HG02884 (cell line): ENCODE measurements at regions not wholly inside any gene's neighbourhood (a gene's known extent, or its start where the extent isn't known, plus 50 kb on each side); places are given as distances from the start of the nearest gene placed in this dataset.
"Not testable (repeated sequence)": the region's sequence is repeated elsewhere in the genome, so short reads cannot be mapped to it uniquely, and the experiment has no call there.

Experiments
- ATAC-seq: cut with Tn5 transposase; IDR thresholded peaks from one replicate; pipeline ENCODE4 v1.9.1; 2021; ENCODE audit warnings: mild to moderate bottlenecking, moderate library complexity; ENCODE audit not compliant: unreplicated experiment

GRCh38 chr11:25488176-25488575 is 843.8 kb upstream of the ANO3 start:
- not testable (repeated sequence) for ATAC-seq

GRCh38 chr11:25501426-25501825 is 830.5 kb upstream of the ANO3 start:
- not testable (repeated sequence) for ATAC-seq

- ATAC-seq, result no peak
These were observed 816.4 kb upstream of the ANO3 start for GRCh38 chr11:25515576-25515975.

- no peak for ATAC-seq
These were observed 811.5 kb upstream of the ANO3 start for GRCh38 chr11:25520459-25520858.

GRCh38 chr11:25527841-25528240 is 804.1 kb upstream of the ANO3 start:
- no peak for ATAC-seq

GRCh38 chr11:25529572-25529971 is 802.4 kb upstream of the ANO3 start:
- ATAC-seq, result no peak

- no peak for ATAC-seq
These were observed 796.3 kb upstream of the ANO3 start for GRCh38 chr11:25535467-25536272.

GRCh38 chr11:25536289-25536688 is 795.6 kb upstream of the ANO3 start:
- no peak for ATAC-seq

- no peak for ATAC-seq
These were observed 794.5 kb upstream of the ANO3 start for GRCh38 chr11:25537393-25537792.

GRCh38 chr11:25547292-25547691 is 784.6 kb upstream of the ANO3 start:
- ATAC-seq, result no peak

GRCh38 chr11:25562417-25562816 is 769.5 kb upstream of the ANO3 start:
- ATAC-seq, result no peak

GRCh38 chr11:25565846-25566245 is 766.1 kb upstream of the ANO3 start:
- no peak for ATAC-seq

GRCh38 chr11:25566298-25567200 is 765.4 kb upstream of the ANO3 start:
- ATAC-seq, result no peak

- ATAC-seq, result no peak
These were observed 755.6 kb upstream of the ANO3 start for GRCh38 chr11:25576320-25576719.

- ATAC-seq, result not testable (repeated sequence)
These were observed 752.4 kb upstream of the ANO3 start for GRCh38 chr11:25579554-25579953.

GRCh38 chr11:25583596-25583995 is 748.3 kb upstream of the ANO3 start:
- no peak for ATAC-seq

GRCh38 chr11:25587496-25587895 is 744.4 kb upstream of the ANO3 start:
- no peak for ATAC-seq

GRCh38 chr11:25593221-25593620 is 738.7 kb upstream of the ANO3 start:
- no peak for ATAC-seq

- ATAC-seq, result no peak
These were observed 735.2 kb upstream of the ANO3 start for GRCh38 chr11:25596701-25597100.

GRCh38 chr11:25597696-25598095 is 734.2 kb upstream of the ANO3 start:
- ATAC-seq, result no peak

GRCh38 chr11:25602149-25602548 is 729.8 kb upstream of the ANO3 start:
- no peak for ATAC-seq

- ATAC-seq, result no peak
These were observed 729.0 kb upstream of the ANO3 start for GRCh38 chr11:25602959-25603358.
